ENCODE measurements at regions not wholly inside any gene's neighbourhood (a gene's known extent, or its start where the extent isn't known, plus 50 kb on each side); places are given as distances from the start of the nearest gene placed in this dataset.

GRCh38 chr9:23341346-23341745 lies 484.7 kb downstream of the ELAVL2 start:
- Histone ChIP-seq H3K4me2 (ENCODE audit: low read length) (no peak overlapping the region), H2AFZ (no peak overlapping the region), H3K4me3 (ENCODE audit: low read depth, low read length) (no peak overlapping the region), H3K4me1 (no peaks in the 10 kb centered on the region), H3K79me2 (no peaks in the 10 kb centered on the region), H3K36me3 (ENCODE audit: control insufficient read depth, insufficient read depth, low read length) (no peaks in the 10 kb centered on the region), H3K27me3 (ENCODE audit: control insufficient read depth, insufficient read depth, low read length) (no peaks in the 10 kb centered on the region), H3K9ac (no peak overlapping the region), H3K9me3 (ENCODE audit: control insufficient read depth, low read length) (no peaks in the 10 kb centered on the region), H3K27ac (no peak overlapping the region)
- TF ChIP-seq, protein P1, sequence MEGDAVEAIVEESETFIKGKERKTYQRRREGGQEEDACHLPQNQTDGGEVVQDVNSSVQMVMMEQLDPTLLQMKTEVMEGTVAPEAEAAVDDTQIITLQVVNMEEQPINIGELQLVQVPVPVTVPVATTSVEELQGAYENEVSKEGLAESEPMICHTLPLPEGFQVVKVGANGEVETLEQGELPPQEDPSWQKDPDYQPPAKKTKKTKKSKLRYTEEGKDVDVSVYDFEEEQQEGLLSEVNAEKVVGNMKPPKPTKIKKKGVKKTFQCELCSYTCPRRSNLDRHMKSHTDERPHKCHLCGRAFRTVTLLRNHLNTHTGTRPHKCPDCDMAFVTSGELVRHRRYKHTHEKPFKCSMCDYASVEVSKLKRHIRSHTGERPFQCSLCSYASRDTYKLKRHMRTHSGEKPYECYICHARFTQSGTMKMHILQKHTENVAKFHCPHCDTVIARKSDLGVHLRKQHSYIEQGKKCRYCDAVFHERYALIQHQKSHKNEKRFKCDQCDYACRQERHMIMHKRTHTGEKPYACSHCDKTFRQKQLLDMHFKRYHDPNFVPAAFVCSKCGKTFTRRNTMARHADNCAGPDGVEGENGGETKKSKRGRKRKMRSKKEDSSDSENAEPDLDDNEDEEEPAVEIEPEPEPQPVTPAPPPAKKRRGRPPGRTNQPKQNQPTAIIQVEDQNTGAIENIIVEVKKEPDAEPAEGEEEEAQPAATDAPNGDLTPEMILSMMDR (IDR thresholded peaks at IDR 0.05), result no peak

DNA sequence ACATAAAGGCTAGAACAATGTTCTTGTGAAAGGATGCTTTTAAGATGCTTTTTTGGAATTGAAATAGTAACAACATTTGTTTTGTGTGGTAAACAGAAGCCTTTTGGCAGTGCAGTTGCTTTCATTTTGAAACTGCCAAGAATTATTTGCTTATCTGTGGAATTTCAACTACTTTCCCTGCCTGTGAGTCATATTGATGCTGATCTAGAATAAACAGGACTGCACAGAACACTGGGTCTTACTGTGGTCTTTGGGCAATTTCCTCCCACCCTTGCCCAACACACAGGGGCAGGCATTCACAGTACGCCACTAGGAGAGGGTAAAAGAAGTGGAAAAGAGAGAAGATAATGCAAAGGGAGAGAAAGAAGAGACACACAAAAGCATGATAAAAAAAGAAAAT lies 483.7 kb downstream of the ELAVL2 start:
- Histone ChIP-seq H3K27ac (no peak overlapping the region), H2AFZ (no peak overlapping the region), H3K9me3 (ENCODE audit: control insufficient read depth, low read length) (no peaks in the 10 kb centered on the region), H3K27me3 (ENCODE audit: control insufficient read depth, insufficient read depth, low read length) (no peaks in the 10 kb centered on the region), H3K36me3 (ENCODE audit: control insufficient read depth, insufficient read depth, low read length) (no peaks in the 10 kb centered on the region), H3K4me3 (ENCODE audit: low read depth, low read length) (no peak overlapping the region), H3K9ac (no peak overlapping the region), H3K79me2 (no peaks in the 10 kb centered on the region), H3K4me1 (no peaks in the 10 kb centered on the region), H3K4me2 (ENCODE audit: low read length) (no peak overlapping the region)
- TF ChIP-seq, protein P1 (IDR thresholded peaks at IDR 0.05), result no peak

GRCh38 chr9:23343226-23343625 lies 482.8 kb downstream of the ELAVL2 start:
- Histone ChIP-seq H3K4me1 (no peaks in the 10 kb centered on the region), H3K36me3 (ENCODE audit: control insufficient read depth, insufficient read depth, low read length) (no peaks in the 10 kb centered on the region), H3K9me3 (ENCODE audit: control insufficient read depth, low read length) (no peaks in the 10 kb centered on the region), H3K79me2 (no peaks in the 10 kb centered on the region), H3K4me3 (ENCODE audit: low read depth, low read length) (no peak overlapping the region), H3K4me2 (ENCODE audit: low read length) (no peak overlapping the region), H2AFZ (no peak overlapping the region), H3K9ac (no peak overlapping the region), H3K27ac (no peak overlapping the region), H3K27me3 (ENCODE audit: control insufficient read depth, insufficient read depth, low read length) (no peaks in the 10 kb centered on the region)
- TF ChIP-seq, protein P1 (IDR thresholded peaks at IDR 0.05), result no peak

GRCh38 chr9:23361096-23361495 lies 464.9 kb downstream of the ELAVL2 start:
- TF ChIP-seq, protein P1 (IDR thresholded peaks at IDR 0.05), result no peak
- H3K4me3 ChIP-seq (ENCODE audit: low read depth, low read length), result no peak overlapping the region
- H3K9ac ChIP-seq, result no peak overlapping the region
- no peaks in the 10 kb centered on the region for H3K27me3 ChIP-seq (ENCODE audit: control insufficient read depth, insufficient read depth, low read length)
- H3K9me3 ChIP-seq (ENCODE audit: control insufficient read depth, low read length), result peaks cover 3% of the 10 kb centered on the region
- H3K4me2 ChIP-seq (ENCODE audit: low read length), result no peak overlapping the region
- no peaks in the 10 kb centered on the region for H3K4me1 ChIP-seq
- H3K36me3 ChIP-seq (ENCODE audit: control insufficient read depth, insufficient read depth, low read length), result no peaks in the 10 kb centered on the region
- no peak overlapping the region for H2AFZ ChIP-seq
- H3K27ac ChIP-seq, result no peak overlapping the region
- H3K79me2 ChIP-seq, result no peaks in the 10 kb centered on the region

GRCh38 chr9:23372703-23373102 lies 453.3 kb downstream of the ELAVL2 start:
- TF ChIP-seq, protein P1 (IDR thresholded peaks at IDR 0.05), result no peak
- H3K4me3 ChIP-seq (ENCODE audit: low read depth, low read length), result no peak overlapping the region
- no peak overlapping the region for H2AFZ ChIP-seq
- H3K9me3 ChIP-seq (ENCODE audit: control insufficient read depth, low read length), result no peaks in the 10 kb centered on the region
- H3K9ac ChIP-seq, result no peak overlapping the region
- no peaks in the 10 kb centered on the region for H3K36me3 ChIP-seq (ENCODE audit: control insufficient read depth, insufficient read depth, low read length)
- no peaks in the 10 kb centered on the region for H3K27me3 ChIP-seq (ENCODE audit: control insufficient read depth, insufficient read depth, low read length)
- H3K4me2 ChIP-seq (ENCODE audit: low read length), result no peak overlapping the region
- no peak overlapping the region for H3K27ac ChIP-seq
- no peaks in the 10 kb centered on the region for H3K4me1 ChIP-seq
- H3K79me2 ChIP-seq, result no peaks in the 10 kb centered on the region

Data from parathyroid adenoma (tissue), 2 donors.